Midbrain (tissue), 1 donor: ENCODE measurements at regions not wholly inside any gene's neighbourhood (a gene's known extent, or its start where the extent isn't known, plus 50 kb on each side); places are given as distances from the start of the nearest gene placed in this dataset.
"Not testable (repeated sequence)": the region's sequence is repeated elsewhere in the genome, so short reads cannot be mapped to it uniquely, and the experiment has no call there.

Source experiments
- DNase-seq: peaks from one replicate; lab custom pipeline; 2025; lab: John Stamatoyannopoulos, UW

- DNase-seq, result no peak
Measured at GRCh38 chr5:17127743-17128231, 89.6 kb upstream of the BASP1 start.

GRCh38 chr5:17129093-17129849, 88.2 kb upstream of the BASP1 start:
- no peak for DNase-seq

GRCh38 chr5:17130302-17130701, 87.1 kb upstream of the BASP1 start:
- DNase-seq, result not testable (repeated sequence)

GRCh38 chr5:17132444-17133083, 84.9 kb upstream of the BASP1 start:
- peak; percentile 29 for DNase-seq

GRCh38 chr5:17135050-17135449, 82.4 kb upstream of the BASP1 start:
- no peak for DNase-seq

GRCh38 chr5:17143335-17143734, 74.1 kb upstream of the BASP1 start:
- DNase-seq, result no peak

- DNase-seq, result no peak
Measured at GRCh38 chr5:17146280-17146841, 71.1 kb upstream of the BASP1 start.

GRCh38 chr5:17147170-17147569, 70.3 kb upstream of the BASP1 start:
- no peak for DNase-seq

- no peak for DNase-seq
Measured at GRCh38 chr5:17147617-17148016, 69.8 kb upstream of the BASP1 start.

- no peak for DNase-seq
Measured at GRCh38 chr5:17148481-17148880, 69.0 kb upstream of the BASP1 start.

GRCh38 chr5:17149786-17150185, 67.6 kb upstream of the BASP1 start:
- DNase-seq, result no peak

GRCh38 chr5:17150531-17150930, 66.9 kb upstream of the BASP1 start:
- DNase-seq, result no peak

- DNase-seq, result no peak
Measured at GRCh38 chr5:17151686-17152085, 65.7 kb upstream of the BASP1 start.

- no peak for DNase-seq
Measured at GRCh38 chr5:17154211-17154996, 63.0 kb upstream of the BASP1 start.

GRCh38 chr5:17156463-17156862, 61.0 kb upstream of the BASP1 start:
- DNase-seq, result no peak

GRCh38 chr5:17157294-17157693, 60.1 kb upstream of the BASP1 start:
- DNase-seq, result no peak

GRCh38 chr5:17157916-17158529, 59.4 kb upstream of the BASP1 start:
- no peak for DNase-seq

- DNase-seq, result no peak
Measured at GRCh38 chr5:17160756-17161040, 56.7 kb upstream of the BASP1 start.

GRCh38 chr5:17161662-17162061, 55.8 kb upstream of the BASP1 start:
- no peak for DNase-seq

- DNase-seq, result no peak
Measured at GRCh38 chr5:17163221-17163620, 54.2 kb upstream of the BASP1 start.

- DNase-seq, result no peak
Measured at GRCh38 chr5:17167171-17167891, 50.1 kb upstream of the BASP1 start.
